SK-N-SH (cell line): ENCODE measurements at regions not wholly inside any gene's neighbourhood (a gene's known extent, or its start where the extent isn't known, plus 50 kb on each side); places are given as distances from the start of the nearest gene placed in this dataset.

Source experiments
- CTCF ChIP-seq: fragments of 200-600 bp; sonication (generic); IDR thresholded peaks from 2 replicates; pipeline ENCODE4 v1.6.1; 2017; ENCODE audit warnings: antibody characterized with exemption, mild to moderate bottlenecking, moderate library complexity
- EZH2phosphoT487 ChIP-seq: fragments of 200-600 bp; sonication (generic); IDR thresholded peaks from 2 replicates; pipeline ENCODE4 v1.6.1; 2017; ENCODE audit warnings: low read depth, mixed run types, mild to moderate bottlenecking, antibody characterized with exemption, moderate library complexity, borderline replicate concordance
- GABPA ChIP-seq: IDR thresholded peaks from 2 replicates; pipeline ENCODE4 v1.4.0; 2012; ENCODE audit warnings: low read depth, mild to moderate bottlenecking
- GATA2 ChIP-seq: sonication (generic); formaldehyde crosslinking; IDR thresholded peaks from 2 replicates; pipeline ENCODE4 v1.5.0; 2020; ENCODE audit warnings: mild to moderate bottlenecking, missing genetic modification reagents
- JUND ChIP-seq: IDR thresholded peaks from 2 replicates; pipeline ENCODE4 v1.4.0; 2012
- NFIC ChIP-seq: IDR thresholded peaks from 2 replicates; pipeline ENCODE4 v1.4.0; 2012; ENCODE audit warnings: borderline replicate concordance
- SIN3A ChIP-seq: IDR thresholded peaks from 2 replicates; pipeline ENCODE4 v1.6.1; 2012; ENCODE audit warnings: low read depth, mild to moderate bottlenecking, low read length, moderate library complexity, borderline replicate concordance
- TAF1 ChIP-seq: IDR thresholded peaks from 2 replicates; pipeline ENCODE4 v1.6.1; 2012; ENCODE audit warnings: low read depth, mild to moderate bottlenecking, low read length, moderate library complexity, borderline replicate concordance
- USF2 ChIP-seq: fragments of 150-350 bp; IDR thresholded peaks from 2 replicates; pipeline ENCODE4 v1.6.1; 2017; ENCODE audit warnings: antibody characterized with exemption, low read length, low read depth, borderline replicate concordance
- TF ChIP-seq, protein P1 (sequence below): IDR thresholded peaks from 2 replicates; pipeline ENCODE4 v1.6.1; 2012; ENCODE audit warnings: mild to moderate bottlenecking, low read depth, low read length, moderate library complexity

DNA sequence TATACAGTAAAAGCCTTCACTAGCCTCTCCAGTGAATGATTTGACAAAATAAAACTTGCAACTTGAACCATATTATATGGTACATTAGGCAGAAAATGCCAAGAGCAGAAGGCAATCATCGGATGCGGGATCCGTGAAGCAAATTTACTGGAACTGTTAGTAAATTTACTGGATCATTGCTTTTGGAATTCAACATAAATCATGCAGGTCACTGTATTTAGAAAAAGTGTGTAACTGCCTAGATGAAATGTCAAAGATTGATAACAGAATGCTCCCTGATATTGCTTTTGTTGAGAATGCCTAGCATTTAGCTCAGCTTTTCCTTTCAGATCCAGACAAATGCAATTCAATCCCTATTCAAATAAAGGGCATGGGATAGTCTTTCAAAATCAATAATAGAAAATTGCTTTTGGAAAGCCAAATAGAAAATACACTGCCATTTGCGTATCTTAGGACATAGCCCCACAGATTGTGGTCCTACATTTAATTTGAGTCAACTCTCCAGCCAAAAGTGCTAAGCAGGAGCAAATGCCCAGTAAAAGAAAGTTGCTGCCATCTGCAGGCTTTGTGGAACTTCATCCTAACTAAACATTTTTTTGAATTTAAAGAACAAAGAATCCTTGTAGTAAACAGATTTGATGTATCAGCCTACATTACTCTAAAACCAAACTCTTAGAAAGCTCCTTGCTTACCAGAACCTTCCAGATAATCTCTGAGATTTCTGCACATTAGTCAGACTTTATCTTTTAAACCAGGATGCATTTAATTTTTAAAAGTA, 109.5 kb upstream of the HSF2 start:
- peak; percentile 57 for TF ChIP-seq CTCF
- no peak for TF ChIP-seq TAF1
- no peak for TF ChIP-seq JUND
- TF ChIP-seq USF2, result no peak
- TF ChIP-seq GATA2 (CRISPR knock-in tag), result no peak
- no peak for TF ChIP-seq GABPA
- TF ChIP-seq EZH2phosphoT487, result no peak
- TF ChIP-seq NFIC, result no peak
- TF ChIP-seq, protein P1, sequence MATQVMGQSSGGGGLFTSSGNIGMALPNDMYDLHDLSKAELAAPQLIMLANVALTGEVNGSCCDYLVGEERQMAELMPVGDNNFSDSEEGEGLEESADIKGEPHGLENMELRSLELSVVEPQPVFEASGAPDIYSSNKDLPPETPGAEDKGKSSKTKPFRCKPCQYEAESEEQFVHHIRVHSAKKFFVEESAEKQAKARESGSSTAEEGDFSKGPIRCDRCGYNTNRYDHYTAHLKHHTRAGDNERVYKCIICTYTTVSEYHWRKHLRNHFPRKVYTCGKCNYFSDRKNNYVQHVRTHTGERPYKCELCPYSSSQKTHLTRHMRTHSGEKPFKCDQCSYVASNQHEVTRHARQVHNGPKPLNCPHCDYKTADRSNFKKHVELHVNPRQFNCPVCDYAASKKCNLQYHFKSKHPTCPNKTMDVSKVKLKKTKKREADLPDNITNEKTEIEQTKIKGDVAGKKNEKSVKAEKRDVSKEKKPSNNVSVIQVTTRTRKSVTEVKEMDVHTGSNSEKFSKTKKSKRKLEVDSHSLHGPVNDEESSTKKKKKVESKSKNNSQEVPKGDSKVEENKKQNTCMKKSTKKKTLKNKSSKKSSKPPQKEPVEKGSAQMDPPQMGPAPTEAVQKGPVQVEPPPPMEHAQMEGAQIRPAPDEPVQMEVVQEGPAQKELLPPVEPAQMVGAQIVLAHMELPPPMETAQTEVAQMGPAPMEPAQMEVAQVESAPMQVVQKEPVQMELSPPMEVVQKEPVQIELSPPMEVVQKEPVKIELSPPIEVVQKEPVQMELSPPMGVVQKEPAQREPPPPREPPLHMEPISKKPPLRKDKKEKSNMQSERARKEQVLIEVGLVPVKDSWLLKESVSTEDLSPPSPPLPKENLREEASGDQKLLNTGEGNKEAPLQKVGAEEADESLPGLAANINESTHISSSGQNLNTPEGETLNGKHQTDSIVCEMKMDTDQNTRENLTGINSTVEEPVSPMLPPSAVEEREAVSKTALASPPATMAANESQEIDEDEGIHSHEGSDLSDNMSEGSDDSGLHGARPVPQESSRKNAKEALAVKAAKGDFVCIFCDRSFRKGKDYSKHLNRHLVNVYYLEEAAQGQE, result no peak
- TF ChIP-seq SIN3A, result no peak
